WERI-Rb-1 (cell line): ENCODE measurements at regions not wholly inside any gene's neighbourhood (a gene's known extent, or its start where the extent isn't known, plus 50 kb on each side); places are given as distances from the start of the nearest gene placed in this dataset.

Source experiments
- DNase-seq: peaks from one replicate; pipeline ENCODE4 v3.0.0-alpha.2; 2020
- H3K27ac ChIP-seq: fragments of 250-450 bp; sonication (Bioruptor Pico); 2 replicates; pipeline ENCODE4 v1.5.1; 2020; ENCODE audit warnings: mild to moderate bottlenecking, moderate library complexity
- H3K27me3 ChIP-seq: fragments of 250-450 bp; sonication (Bioruptor Pico); 2 replicates; pipeline ENCODE4 v1.5.1; 2021; ENCODE audit warnings: mild to moderate bottlenecking, low read depth, moderate library complexity; ENCODE audit not compliant: insufficient read depth, severe bottlenecking
- H3K36me3 ChIP-seq: fragments of 250-450 bp; sonication (Bioruptor Pico); 2 replicates; pipeline ENCODE4 v1.5.1; 2020; ENCODE audit warnings: mild to moderate bottlenecking, moderate library complexity
- H3K4me3 ChIP-seq: 2 replicates; pipeline ENCODE4 v1.5.1; 2011; ENCODE audit warnings: low read depth, mild to moderate bottlenecking, control low read depth, low read length
- H3K9me3 ChIP-seq: fragments of 250-450 bp; sonication (Bioruptor Pico); 2 replicates; pipeline ENCODE4 v1.5.1; 2021; ENCODE audit warnings: mild to moderate bottlenecking, moderate library complexity; ENCODE audit not compliant: severe bottlenecking
- CTCF ChIP-seq: IDR thresholded peaks from 2 replicates; pipeline ENCODE4 v1.5.1; 2011; ENCODE audit warnings: low read depth, mild to moderate bottlenecking, control low read depth, inconsistent platforms, low read length

- no peak for DNase-seq
- H3K27ac ChIP-seq, result no peak overlapping the region
- H3K4me3 ChIP-seq, result no peak overlapping the region
- no peaks in the 10 kb centered on the region for H3K36me3 ChIP-seq
- H3K9me3 ChIP-seq, result no peaks in the 10 kb centered on the region
- no peaks in the 10 kb centered on the region for H3K27me3 ChIP-seq
- TF ChIP-seq CTCF, result no peak
Measured at GRCh38 chr12:28949184-28949583, 199.9 kb upstream of the FAR2 start.

- H3K27ac ChIP-seq, result no peak overlapping the region
- H3K4me3 ChIP-seq, result no peak overlapping the region
- no peaks in the 10 kb centered on the region for H3K27me3 ChIP-seq
- no peak for DNase-seq
- TF ChIP-seq CTCF, result no peak
- H3K9me3 ChIP-seq, result no peaks in the 10 kb centered on the region
- H3K36me3 ChIP-seq, result no peaks in the 10 kb centered on the region
Measured at GRCh38 chr12:28950049-28950448, 199.0 kb upstream of the FAR2 start.

- H3K27ac ChIP-seq, result no peak overlapping the region
- H3K27me3 ChIP-seq, result no peaks in the 10 kb centered on the region
- no peaks in the 10 kb centered on the region for H3K36me3 ChIP-seq
- no peak for TF ChIP-seq CTCF
- no peak overlapping the region for H3K4me3 ChIP-seq
- H3K9me3 ChIP-seq, result no peaks in the 10 kb centered on the region
- DNase-seq, result no peak
Measured at GRCh38 chr12:28951935-28952334, 197.1 kb upstream of the FAR2 start.

GRCh38 chr12:28954333-28954732 lies 194.7 kb upstream of the FAR2 start:
- Histone ChIP-seq H3K27me3 (no peaks in the 10 kb centered on the region), H3K9me3 (no peaks in the 10 kb centered on the region), H3K36me3 (no peaks in the 10 kb centered on the region), H3K4me3 (no peak overlapping the region), H3K27ac (no peak overlapping the region)
- TF ChIP-seq CTCF, result no peak
- no peak for DNase-seq

- TF ChIP-seq CTCF, result no peak
- Histone ChIP-seq H3K27me3 (no peaks in the 10 kb centered on the region), H3K4me3 (no peak overlapping the region), H3K27ac (no peak overlapping the region), H3K9me3 (no peaks in the 10 kb centered on the region), H3K36me3 (no peaks in the 10 kb centered on the region)
- no peak for DNase-seq
Measured at GRCh38 chr12:28955491-28955890, 193.6 kb upstream of the FAR2 start.

GRCh38 chr12:28955931-28956330 lies 193.1 kb upstream of the FAR2 start:
- H3K27ac ChIP-seq, result no peak overlapping the region

More at GRCh38 chr12:28955931-28956330, 193.1 kb upstream of the FAR2 start:
- no peaks in the 10 kb centered on the region for H3K27me3 ChIP-seq
- no peak for TF ChIP-seq CTCF
- H3K36me3 ChIP-seq, result no peaks in the 10 kb centered on the region
- no peak for DNase-seq
- H3K4me3 ChIP-seq, result no peak overlapping the region
- H3K9me3 ChIP-seq, result no peaks in the 10 kb centered on the region
